Adrenal gland (tissue), 9 donors: ENCODE measurements at regions not wholly inside any gene's neighbourhood (a gene's known extent, or its start where the extent isn't known, plus 50 kb on each side); places are given as distances from the start of the nearest gene placed in this dataset.

Experiments
- DNase-seq, 7 donors: peaks; one replicate each; pipeline ENCODE4 v3.0.0-alpha.2; 2019 to 2020
- H3K27ac ChIP-seq, 5 donors: fragments of 200-600 bp; sonication (generic) in 4 of 5; 1 replicate in 3 of 5; 2 replicates in 2 of 5; pipeline versions ENCODE4 v1.5.1 to v1.8.0; 2016 to 2020; ENCODE audit warnings: mild to moderate bottlenecking in 1 of 5
- H3K27me3 ChIP-seq: fragments of 200-600 bp; 2 replicates; pipeline ENCODE4 v1.8.0; 2021
- H3K36me3 ChIP-seq, 2 donors: fragments of 200-600 bp; replicated peaks in 1 of 2; 1 replicate in 1 of 2; 2 replicates in 1 of 2; pipeline versions ENCODE4 v1.5.1 to v1.8.0; 2018 to 2022
- H3K4me1 ChIP-seq, 2 donors: fragments of 200-600 bp; replicated peaks in 1 of 2; 1 replicate in 1 of 2; 2 replicates in 1 of 2; pipeline versions ENCODE4 v1.5.1 to v1.8.0; 2018 to 2021
- H3K4me3 ChIP-seq, 4 donors: fragments of 200-600 bp; sonication (generic) in 3 of 4; one replicate each; pipeline ENCODE4 v1.5.1; 2016 to 2018
- H3K9me3 ChIP-seq, 3 donors: fragments of 200-600 bp; sonication (generic) in 1 of 3; replicated peaks in 1 of 3; 1 replicate in 2 of 3; 2 replicates in 1 of 3; pipeline versions ENCODE4 v1.5.1 to v1.8.0; 2016 to 2021
- CTCF ChIP-seq, 6 experiments: fragments of 450-650 bp in 4 of 6; fragments of 200-600 bp in 2 of 6; sonication (generic) in 1 of 6; IDR thresholded peaks; 1 replicate in 5 of 6; 2 replicates in 1 of 6; pipeline versions ENCODE4 v1.5.1 to v1.8.0; 2016 to 2021; ENCODE audit warnings: antibody characterized with exemption in 6 of 6, mild to moderate bottlenecking in 2 of 6, moderate library complexity in 1 of 6
- POLR2A ChIP-seq, 2 donors: fragments of 450-650 bp; IDR thresholded peaks; one replicate each; pipeline ENCODE4 v1.6.1; 2017; ENCODE audit warnings: antibody characterized with exemption in 2 of 2, mild to moderate bottlenecking in 2 of 2, moderate library complexity in 1 of 2
- WGBS, 4 donors: extraction: QIAGEN DNeasy Blood & Tissue Kit in 2 of 4; methylation state at CpG; one replicate each; pipeline versions ENCODE4 v1.1.5 to v1.1.7; 2013 to 2017; 5-methylcytosine and 5-hydroxymethylcytosine counted together
- intact Hi-C, 2 donors: fragments of 100-400 bp; cut with DNase I; formaldehyde crosslinking; loops; one replicate each; pipeline versions ENCODE4 v1.14.1 to v1.15.0; 2022 to 2023
- donor health status: healthy with polysubstance abuse.
- donor health status: Bipolar disorder and iron deficiency.
- donor health status: DM: yes; HTN: yes; CAD: no.
- donor health status: DM: no; HTN: no; CAD: no.
- donor health status: DM: no; HTN: no; CAD: no.

GRCh38 chr2:18800240-18800971, 211.0 kb upstream of the NT5C1B start:
- WGBS, 4 donors, result 71 to 82% (median 80%) methylated on average over 6 of the region's 6 CpGs
- Histone ChIP-seq H3K36me3 (no peaks in the 10 kb centered on the region), H3K4me1 (no peaks in the 10 kb centered on the region), H3K27ac (no peak overlapping the region), H3K27me3 (no peaks in the 10 kb centered on the region), H3K9me3 (no peaks in the 10 kb centered on the region), H3K4me3 (no peak overlapping the region)
- TF ChIP-seq CTCF (IDR thresholded peaks at IDR 0.05), result no peak
- intact Hi-C loops, result no loop called here
- DNase-seq, result no peak

GRCh38 chr2:18799397-18799796, 210.0 kb upstream of the NT5C1B start:
- Histone ChIP-seq H3K4me3 (no peak overlapping the region), H3K27ac (no peak overlapping the region), H3K27me3 (no peaks in the 10 kb centered on the region), H3K4me1 (no peaks in the 10 kb centered on the region), H3K36me3 (no peaks in the 10 kb centered on the region), H3K9me3 (no peaks in the 10 kb centered on the region)
- TF ChIP-seq POLR2A (IDR thresholded peaks at IDR 0.05), result no peak
- TF ChIP-seq CTCF (IDR thresholded peaks at IDR 0.05), result no peak
- WGBS, 4 donors, result 92 to 96% (median 95%) methylated on average over 2 of the region's 2 CpGs
- intact Hi-C loops, result no loop called here
- no peak for DNase-seq

GRCh38 chr2:18797133-18797845, 207.9 kb upstream of the NT5C1B start:
- TF ChIP-seq CTCF (IDR thresholded peaks at IDR 0.05) (no peak), POLR2A (IDR thresholded peaks at IDR 0.05) (no peak)
- no peaks in the 10 kb centered on the region for H3K9me3 ChIP-seq
- no peak overlapping the region for H3K4me3 ChIP-seq
- intact Hi-C loops, result no loop called here
- no peak overlapping the region for H3K27ac ChIP-seq
- H3K36me3 ChIP-seq, result no peaks in the 10 kb centered on the region
- whole genome bisulfite sequencing, 4 donors, result 86 to 93% (median 88%) methylated on average over 3 of the region's 3 CpGs
- DNase-seq, result no peak
- H3K27me3 ChIP-seq, result no peaks in the 10 kb centered on the region
- no peaks in the 10 kb centered on the region for H3K4me1 ChIP-seq

- intact Hi-C loops, result no loop called here
- no peak overlapping the region for H3K27ac ChIP-seq
- no peaks in the 10 kb centered on the region for H3K27me3 ChIP-seq
- no peak for DNase-seq
- no peak overlapping the region for H3K4me3 ChIP-seq
- no peaks in the 10 kb centered on the region for H3K36me3 ChIP-seq
- WGBS, 4 donors, result 22 to 50% (median 34%) methylated on average over 1 of the region's 1 CpG
- no peaks in the 10 kb centered on the region for H3K9me3 ChIP-seq
- TF ChIP-seq POLR2A (IDR thresholded peaks at IDR 0.05) (no peak), CTCF (IDR thresholded peaks at IDR 0.05) (no peak)
- H3K4me1 ChIP-seq, result no peaks in the 10 kb centered on the region
Observed at GRCh38 chr2:18795906-18796305, 206.5 kb upstream of the NT5C1B start.
